GM21360 (cell line): ENCODE measurements at regions not wholly inside any gene's neighbourhood (a gene's known extent, or its start where the extent isn't known, plus 50 kb on each side); places are given as distances from the start of the nearest gene placed in this dataset.
"Not testable (repeated sequence)": the region's sequence is repeated elsewhere in the genome, so short reads cannot be mapped to it uniquely, and the experiment has no call there.

Source experiments
- ATAC-seq: cut with Tn5 transposase; IDR thresholded peaks from one replicate; pipeline ENCODE4 v1.9.1; 2021; ENCODE audit warnings: mild to moderate bottlenecking, moderate library complexity; ENCODE audit not compliant: unreplicated experiment

GRCh38 chr2:62335612-62336011, 139.7 kb downstream of the B3GNT2 start:
- ATAC-seq = no peak

GRCh38 chr2:62334440-62335058, 138.6 kb downstream of the B3GNT2 start:
- no peak for ATAC-seq

- no peak for ATAC-seq
Measured at GRCh38 chr2:62334009-62334408, 138.1 kb downstream of the B3GNT2 start.

- no peak for ATAC-seq
Measured at GRCh38 chr2:62330959-62331358, 135.0 kb downstream of the B3GNT2 start.

- no peak for ATAC-seq
Measured at GRCh38 chr2:62329797-62330196, 133.9 kb downstream of the B3GNT2 start.

- no peak for ATAC-seq
Measured at GRCh38 chr2:62326735-62327134, 130.8 kb downstream of the B3GNT2 start.

- no peak for ATAC-seq
Measured at GRCh38 chr2:62325398-62325797, 129.5 kb downstream of the B3GNT2 start.

GRCh38 chr2:62321380-62322289, 125.7 kb downstream of the B3GNT2 start:
- no peak for ATAC-seq

GRCh38 chr2:62320657-62321357, 124.9 kb downstream of the B3GNT2 start:
- no peak for ATAC-seq

GRCh38 chr2:62320137-62320536, 124.2 kb downstream of the B3GNT2 start:
- not testable (repeated sequence) for ATAC-seq

GRCh38 chr2:62319070-62319469, 123.2 kb downstream of the B3GNT2 start:
- no peak for ATAC-seq

- no peak for ATAC-seq
Measured at GRCh38 chr2:62315476-62315875, 119.6 kb downstream of the B3GNT2 start.

GRCh38 chr2:62314291-62314690, 118.4 kb downstream of the B3GNT2 start:
- no peak for ATAC-seq

- ATAC-seq = peak; percentile 67
Measured at GRCh38 chr2:62313449-62314227, 117.7 kb downstream of the B3GNT2 start.

GRCh38 chr2:62309465-62310091, 113.7 kb downstream of the B3GNT2 start:
- ATAC-seq = peak; percentile 62

- no peak for ATAC-seq
Measured at GRCh38 chr2:62309081-62309464, 113.2 kb downstream of the B3GNT2 start.

GRCh38 chr2:62307469-62308389, 111.8 kb downstream of the B3GNT2 start:
- no peak for ATAC-seq

- no peak for ATAC-seq
Measured at GRCh38 chr2:62306751-62307468, 111.0 kb downstream of the B3GNT2 start.
